Esophagus squamous epithelium (tissue), 5 donors: ENCODE measurements at regions not wholly inside any gene's neighbourhood (a gene's known extent, or its start where the extent isn't known, plus 50 kb on each side); places are given as distances from the start of the nearest gene placed in this dataset.

Experiments
- DNase-seq: peaks from one replicate; lab custom pipeline; 2025; lab: John Stamatoyannopoulos, UW
- H3K27ac ChIP-seq, 4 donors: fragments of 200-600 bp; sonication (generic); one replicate each; pipeline ENCODE4 v1.5.1; 2016 to 2019; ENCODE audit warnings: mild to moderate bottlenecking in 1 of 4
- H3K27me3 ChIP-seq, 4 donors: fragments of 200-600 bp; sonication (generic); 1 replicate in 3 of 4; 2 replicates in 1 of 4; pipeline versions ENCODE4 v1.5.1 to v1.6.0; 2017 to 2021; ENCODE audit warnings: antibody characterized with exemption in 1 of 4
- H3K36me3 ChIP-seq, 3 donors: fragments of 200-600 bp; sonication (generic); one replicate each; pipeline ENCODE4 v1.5.1; 2016 to 2019
- H3K4me1 ChIP-seq, 3 donors: fragments of 200-600 bp; sonication (generic); one replicate each; pipeline ENCODE4 v1.5.1; 2017 to 2019
- H3K4me3 ChIP-seq, 4 donors: fragments of 200-600 bp; sonication (generic); 1 replicate in 3 of 4; 2 replicates in 1 of 4; pipeline ENCODE4 v1.5.1; 2016 to 2019; ENCODE audit warnings: mild to moderate bottlenecking in 2 of 4, moderate library complexity in 1 of 4
- H3K9me3 ChIP-seq, 3 donors: fragments of 200-600 bp; sonication (generic); one replicate each; pipeline ENCODE4 v1.5.1; 2016 to 2019
- POLR2A ChIP-seq, 4 donors: fragments of 450-650 bp; IDR thresholded peaks; one replicate each; pipeline ENCODE4 v1.6.1; 2017; ENCODE audit warnings: antibody characterized with exemption in 4 of 4, mild to moderate bottlenecking in 4 of 4, moderate library complexity in 3 of 4
- WGBS, 2 donors: methylation state at CpG; one replicate each; pipeline ENCODE4 v1.1.5; 2018; 5-methylcytosine and 5-hydroxymethylcytosine counted together
- intact Hi-C: fragments of 100-400 bp; cut with DNase I; formaldehyde crosslinking; loops from one replicate; pipeline ENCODE4 v1.15.0; 2022
- TF ChIP-seq, protein P1 (sequence below), 6 experiments: fragments of 450-650 bp in 4 of 6; fragments of 200-600 bp in 2 of 6; sonication (generic) in 2 of 6; IDR thresholded peaks; one replicate each; pipeline ENCODE4 v1.5.1; 2016 to 2019; ENCODE audit warnings: antibody characterized with exemption in 6 of 6, mild to moderate bottlenecking in 4 of 6, moderate library complexity in 4 of 6
- donor health status: DM: yes; HTN: yes; CAD: no.

DNA sequence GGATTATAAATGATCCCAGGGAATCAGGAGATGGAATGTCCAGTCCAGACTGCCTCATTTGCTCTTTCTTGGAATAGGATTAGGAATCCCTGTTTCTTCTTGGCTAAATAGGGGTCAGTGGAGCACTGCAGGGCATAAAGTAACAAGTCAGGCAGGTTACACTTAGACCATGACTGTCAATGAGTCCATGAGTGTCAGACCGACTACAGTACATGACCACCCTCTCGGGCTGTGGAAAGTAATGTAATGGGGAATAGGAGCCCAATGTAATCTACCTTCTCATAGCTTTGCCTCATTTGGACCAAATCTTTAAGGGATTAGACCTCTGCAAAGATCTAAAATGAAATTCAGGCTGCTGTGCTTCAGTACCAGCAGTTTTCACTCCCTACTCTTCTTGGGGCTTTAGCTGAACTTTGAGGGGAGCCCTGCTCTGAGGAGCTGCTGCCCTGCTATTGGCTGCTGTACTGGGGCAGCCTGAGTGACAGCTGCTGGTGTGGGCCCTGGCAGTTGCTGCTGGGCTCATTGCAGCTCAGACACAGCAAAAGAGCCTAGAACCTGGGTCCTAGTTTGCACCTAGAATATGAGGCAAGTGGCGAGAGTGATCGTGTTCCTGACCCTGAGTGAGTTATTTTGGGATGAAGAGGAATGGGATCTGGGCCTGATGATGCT lies 62.2 kb upstream of the OR4E1 start:
- intact Hi-C loops = no loop called here
- no peak for DNase-seq
- 66 to 69% methylated on average over 4 of the region's 4 CpGs for WGBS, 2 donors

DNA sequence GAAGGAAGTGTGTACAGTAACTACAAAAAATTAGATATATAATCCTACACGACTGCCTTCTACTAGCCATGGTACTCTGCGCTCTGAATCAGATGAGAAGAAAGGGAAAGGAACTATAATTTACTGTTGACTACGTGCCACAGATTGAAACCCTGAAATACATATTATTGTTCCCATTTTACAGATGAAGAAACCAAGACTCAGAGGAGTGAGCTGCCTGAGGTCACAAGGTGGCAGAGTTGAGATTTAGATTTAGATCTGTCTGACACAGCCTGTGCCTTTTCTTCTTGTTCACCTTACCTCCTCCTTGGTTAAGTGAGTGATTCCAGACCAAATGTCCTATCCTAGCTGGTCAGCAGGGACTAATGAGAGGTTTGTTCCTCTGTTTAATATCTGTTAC lies 61.6 kb upstream of the OR4E1 start:
- no peak overlapping the region for H3K27ac ChIP-seq
- H3K4me1 ChIP-seq = no peaks in the 10 kb centered on the region
- WGBS, 2 donors = 77 to 78% methylated on average over 3 of the region's 3 CpGs
- DNase-seq = no peak
- no peaks in the 10 kb centered on the region for H3K9me3 ChIP-seq
- TF ChIP-seq, protein P1, sequence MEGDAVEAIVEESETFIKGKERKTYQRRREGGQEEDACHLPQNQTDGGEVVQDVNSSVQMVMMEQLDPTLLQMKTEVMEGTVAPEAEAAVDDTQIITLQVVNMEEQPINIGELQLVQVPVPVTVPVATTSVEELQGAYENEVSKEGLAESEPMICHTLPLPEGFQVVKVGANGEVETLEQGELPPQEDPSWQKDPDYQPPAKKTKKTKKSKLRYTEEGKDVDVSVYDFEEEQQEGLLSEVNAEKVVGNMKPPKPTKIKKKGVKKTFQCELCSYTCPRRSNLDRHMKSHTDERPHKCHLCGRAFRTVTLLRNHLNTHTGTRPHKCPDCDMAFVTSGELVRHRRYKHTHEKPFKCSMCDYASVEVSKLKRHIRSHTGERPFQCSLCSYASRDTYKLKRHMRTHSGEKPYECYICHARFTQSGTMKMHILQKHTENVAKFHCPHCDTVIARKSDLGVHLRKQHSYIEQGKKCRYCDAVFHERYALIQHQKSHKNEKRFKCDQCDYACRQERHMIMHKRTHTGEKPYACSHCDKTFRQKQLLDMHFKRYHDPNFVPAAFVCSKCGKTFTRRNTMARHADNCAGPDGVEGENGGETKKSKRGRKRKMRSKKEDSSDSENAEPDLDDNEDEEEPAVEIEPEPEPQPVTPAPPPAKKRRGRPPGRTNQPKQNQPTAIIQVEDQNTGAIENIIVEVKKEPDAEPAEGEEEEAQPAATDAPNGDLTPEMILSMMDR (IDR thresholded peaks at IDR 0.05) = no peak
- no peak for TF ChIP-seq POLR2A (IDR thresholded peaks at IDR 0.05)
- intact Hi-C loops = no loop called here
- peaks cover 0 to 11% (median 0%) of the 10 kb centered on the region in 4 donors for H3K27me3 ChIP-seq
- no peak overlapping the region for H3K4me3 ChIP-seq
- no peaks in the 10 kb centered on the region for H3K36me3 ChIP-seq

More for the DNA sequence above, 62.2 kb upstream of the OR4E1 start:
- Histone ChIP-seq H3K36me3 (no peaks in the 10 kb centered on the region), H3K4me1 (no peaks in the 10 kb centered on the region), H3K27me3 (peaks cover 0 to 11% (median 0%) of the 10 kb centered on the region in 4 donors), H3K9me3 (no peaks in the 10 kb centered on the region), H3K27ac (no peak overlapping the region), H3K4me3 (no peak overlapping the region)
- TF ChIP-seq, protein P1 (IDR thresholded peaks at IDR 0.05) = no peak
- TF ChIP-seq POLR2A (IDR thresholded peaks at IDR 0.05) = peak in 1 of 4 donors; percentile 27

DNA sequence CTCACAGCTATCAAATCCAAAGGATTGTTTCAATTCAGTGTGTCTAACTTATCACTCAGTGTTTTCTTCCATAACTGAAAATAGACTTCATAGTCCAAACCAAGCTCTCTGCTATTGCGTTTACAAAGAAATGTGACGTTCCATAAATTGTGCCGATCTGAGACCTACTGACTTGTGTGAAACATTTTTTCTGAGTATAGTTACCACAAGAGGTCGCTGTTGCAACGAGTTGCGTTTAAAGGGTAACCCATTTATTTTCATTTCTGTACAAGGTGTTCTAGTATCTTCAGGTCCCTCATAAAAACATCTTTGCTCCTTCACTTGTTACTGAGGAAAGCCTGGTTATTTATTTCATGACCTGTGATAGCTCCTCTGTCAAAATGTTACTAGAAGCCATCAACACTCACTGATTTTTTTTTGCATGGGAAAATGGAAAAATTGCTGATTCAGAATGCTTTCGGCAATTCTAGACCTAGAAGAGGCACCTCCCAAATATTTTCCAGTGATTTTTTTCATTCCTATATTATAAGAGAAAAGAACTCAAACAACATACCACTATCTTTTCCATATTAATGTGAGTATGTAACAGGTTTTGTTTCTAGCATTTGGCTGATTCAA lies 60.9 kb upstream of the OR4E1 start:
- intact Hi-C loops = no loop called here
- Histone ChIP-seq H3K27ac (no peak overlapping the region), H3K27me3 (peaks cover 0 to 11% (median 0%) of the 10 kb centered on the region in 4 donors), H3K4me1 (no peaks in the 10 kb centered on the region), H3K4me3 (no peak overlapping the region), H3K36me3 (no peaks in the 10 kb centered on the region), H3K9me3 (no peaks in the 10 kb centered on the region)
- WGBS, 2 donors = 14% methylated on average over 7 of the region's 7 CpGs
- DNase-seq = no peak
- TF ChIP-seq, protein P1 (IDR thresholded peaks at IDR 0.05) = peak; percentile 18 to 48 (median 33)
- TF ChIP-seq POLR2A (IDR thresholded peaks at IDR 0.05) = no peak

DNA sequence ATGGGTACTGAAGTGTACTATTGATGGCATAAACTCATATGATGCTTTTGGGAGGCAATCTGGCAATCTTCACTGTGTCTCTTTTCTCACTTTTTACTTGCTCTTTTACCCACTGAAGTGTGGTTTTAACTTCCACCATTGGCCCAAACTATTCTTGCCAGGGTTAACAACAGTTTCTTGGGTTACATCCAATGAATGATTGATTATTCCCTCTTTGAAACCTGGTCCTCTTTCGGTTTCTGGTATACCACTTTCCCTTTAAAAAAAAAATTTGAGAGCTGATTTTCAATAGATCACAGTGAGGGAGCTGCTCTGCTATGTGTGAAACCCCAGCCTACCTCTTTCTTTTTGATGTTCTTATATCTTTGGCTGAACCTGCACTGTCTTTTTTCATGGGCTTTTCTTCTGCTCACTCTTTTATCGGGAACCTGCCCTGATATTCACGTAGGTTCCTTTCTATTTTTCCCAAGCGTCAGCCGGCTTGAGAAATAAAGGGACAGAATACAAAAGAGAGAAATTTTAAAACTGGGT lies 56.1 kb upstream of the OR4E1 start:
- Histone ChIP-seq H3K4me1 (no peaks in the 10 kb centered on the region), H3K36me3 (no peaks in the 10 kb centered on the region), H3K4me3 (no peak overlapping the region), H3K27ac (no peak overlapping the region), H3K27me3 (no peaks in the 10 kb centered on the region), H3K9me3 (no peaks in the 10 kb centered on the region)
- no peak for DNase-seq
- TF ChIP-seq, protein P1 (IDR thresholded peaks at IDR 0.05) = no peak
- TF ChIP-seq POLR2A (IDR thresholded peaks at IDR 0.05) = no peak
- WGBS, 2 donors = 11 to 35% methylated on average over 4 to 5 of the region's 5 CpGs
- intact Hi-C loops = no loop called here

DNA sequence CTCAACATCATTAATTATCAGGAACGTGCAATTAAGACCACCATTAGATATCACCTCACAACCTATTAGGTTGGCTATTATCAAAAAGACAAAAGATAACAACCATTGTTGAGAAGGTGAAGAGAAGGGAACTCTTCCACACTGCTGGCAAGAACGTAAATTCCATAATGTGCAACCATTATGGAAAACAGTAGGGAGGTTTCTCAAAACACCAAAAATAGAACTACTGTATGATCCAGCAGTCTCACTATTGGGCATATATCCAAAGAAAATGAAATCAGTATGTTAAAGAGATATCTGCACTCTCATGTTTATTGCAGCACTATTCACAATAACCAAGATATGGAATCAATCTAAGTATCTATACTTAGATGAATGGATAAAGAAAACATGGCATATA lies 51.6 kb upstream of the OR4E1 start:
- Histone ChIP-seq H3K4me3 (no peak overlapping the region), H3K36me3 (no peaks in the 10 kb centered on the region), H3K27me3 (peaks cover 0 to 17% (median 0%) of the 10 kb centered on the region in 4 donors), H3K27ac (no peak overlapping the region), H3K9me3 (no peaks in the 10 kb centered on the region), H3K4me1 (no peaks in the 10 kb centered on the region)
- WGBS, 2 donors = 44 to 63% methylated on average over 2 of the region's 2 CpGs
- no peak for DNase-seq
- intact Hi-C loops = no loop called here
- TF ChIP-seq, protein P1 (IDR thresholded peaks at IDR 0.05) = no peak
- no peak for TF ChIP-seq POLR2A (IDR thresholded peaks at IDR 0.05)
